Stimulated activated CD4-positive, alpha-beta T cell treated with anti-CD3 and anti-CD28 coated beads, Interleukin-12 subunit alpha, Interleukin-12 subunit beta, amount 100 ng/mL, for 48 hours (primary cell): ENCODE measurements at regions not wholly inside any gene's neighbourhood (a gene's known extent, or its start where the extent isn't known, plus 50 kb on each side); places are given as distances from the start of the nearest gene placed in this dataset.

Source experiments
- DNase-seq, 3 donors: peaks; one replicate each; pipeline ENCODE4 v3.0.0-alpha.2; 2020; ENCODE audit warnings: low read depth in 2 of 3, low spot score in 1 of 3

GRCh38 chr22:48704335-48704734 is 1123.3 kb downstream of the BRD1 start:
- no peak for DNase-seq

- no peak for DNase-seq
Measured at GRCh38 chr22:48703265-48703941, 1124.3 kb downstream of the BRD1 start.

- DNase-seq = no peak
Measured at GRCh38 chr22:48702573-48703264, 1125.0 kb downstream of the BRD1 start.

- DNase-seq = no peak
Measured at GRCh38 chr22:48701296-48702030, 1126.2 kb downstream of the BRD1 start.

- no peak for DNase-seq
Measured at GRCh38 chr22:48700566-48701295, 1126.9 kb downstream of the BRD1 start.

GRCh38 chr22:48700180-48700565 is 1127.5 kb downstream of the BRD1 start:
- no peak for DNase-seq

GRCh38 chr22:48699511-48699910 is 1128.2 kb downstream of the BRD1 start:
- no peak for DNase-seq

- DNase-seq = no peak
Measured at GRCh38 chr22:48698618-48699017, 1129.1 kb downstream of the BRD1 start.

- no peak for DNase-seq
Measured at GRCh38 chr22:48697694-48698276, 1129.9 kb downstream of the BRD1 start.

- DNase-seq = no peak
Measured at GRCh38 chr22:48697223-48697622, 1130.5 kb downstream of the BRD1 start.

- no peak for DNase-seq
Measured at GRCh38 chr22:48696371-48696770, 1131.3 kb downstream of the BRD1 start.

GRCh38 chr22:48695731-48696305 is 1131.9 kb downstream of the BRD1 start:
- DNase-seq = no peak

GRCh38 chr22:48695251-48695650 is 1132.4 kb downstream of the BRD1 start:
- DNase-seq = no peak

- no peak for DNase-seq
Measured at GRCh38 chr22:48694296-48694883, 1133.3 kb downstream of the BRD1 start.

GRCh38 chr22:48693377-48694135 is 1134.1 kb downstream of the BRD1 start:
- no peak for DNase-seq

GRCh38 chr22:48692734-48693376 is 1134.8 kb downstream of the BRD1 start:
- no peak for DNase-seq

GRCh38 chr22:48691431-48691851 is 1136.2 kb downstream of the BRD1 start:
- no peak for DNase-seq

- no peak for DNase-seq
Measured at GRCh38 chr22:48690583-48691317, 1136.9 kb downstream of the BRD1 start.
